ENCODE measurements at regions not wholly inside any gene's neighbourhood (a gene's known extent, or its start where the extent isn't known, plus 50 kb on each side); places are given as distances from the start of the nearest gene placed in this dataset.
"Not testable (repeated sequence)": the region's sequence is repeated elsewhere in the genome, so short reads cannot be mapped to it uniquely, and the experiment has no call there.

DNA sequence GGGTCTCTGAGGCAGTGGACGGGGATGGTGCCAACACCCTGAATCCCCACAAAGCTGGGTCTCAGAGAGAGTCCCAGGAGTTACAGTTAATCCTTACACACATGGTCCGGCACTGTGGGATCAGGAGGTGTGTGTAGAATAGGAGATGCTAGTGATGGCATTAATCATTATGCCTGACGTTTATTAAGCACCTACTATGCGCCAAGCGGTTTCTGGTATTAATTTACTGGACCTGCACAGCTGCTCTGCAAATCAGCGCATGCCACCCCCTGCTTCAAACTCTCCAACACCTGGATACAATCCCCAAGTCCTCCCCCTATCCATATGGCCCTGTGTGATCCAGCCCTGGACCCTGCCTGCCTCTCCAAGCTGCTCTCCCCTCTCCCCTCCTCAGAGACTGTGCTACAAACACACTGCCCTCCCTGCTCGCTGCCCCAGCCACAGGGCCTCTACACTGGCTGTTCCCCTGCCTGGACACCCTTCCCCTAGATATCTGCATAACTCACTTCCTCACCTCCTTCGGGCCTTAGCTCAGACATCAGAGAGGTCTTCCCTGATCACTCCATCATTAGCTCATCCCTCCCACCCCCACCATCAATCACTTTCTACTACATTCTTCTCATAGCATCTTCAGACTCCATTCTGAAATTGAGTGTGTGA, 86.0 kb downstream of the RFLNA start:
- no peak for FAIRE-seq

DNA sequence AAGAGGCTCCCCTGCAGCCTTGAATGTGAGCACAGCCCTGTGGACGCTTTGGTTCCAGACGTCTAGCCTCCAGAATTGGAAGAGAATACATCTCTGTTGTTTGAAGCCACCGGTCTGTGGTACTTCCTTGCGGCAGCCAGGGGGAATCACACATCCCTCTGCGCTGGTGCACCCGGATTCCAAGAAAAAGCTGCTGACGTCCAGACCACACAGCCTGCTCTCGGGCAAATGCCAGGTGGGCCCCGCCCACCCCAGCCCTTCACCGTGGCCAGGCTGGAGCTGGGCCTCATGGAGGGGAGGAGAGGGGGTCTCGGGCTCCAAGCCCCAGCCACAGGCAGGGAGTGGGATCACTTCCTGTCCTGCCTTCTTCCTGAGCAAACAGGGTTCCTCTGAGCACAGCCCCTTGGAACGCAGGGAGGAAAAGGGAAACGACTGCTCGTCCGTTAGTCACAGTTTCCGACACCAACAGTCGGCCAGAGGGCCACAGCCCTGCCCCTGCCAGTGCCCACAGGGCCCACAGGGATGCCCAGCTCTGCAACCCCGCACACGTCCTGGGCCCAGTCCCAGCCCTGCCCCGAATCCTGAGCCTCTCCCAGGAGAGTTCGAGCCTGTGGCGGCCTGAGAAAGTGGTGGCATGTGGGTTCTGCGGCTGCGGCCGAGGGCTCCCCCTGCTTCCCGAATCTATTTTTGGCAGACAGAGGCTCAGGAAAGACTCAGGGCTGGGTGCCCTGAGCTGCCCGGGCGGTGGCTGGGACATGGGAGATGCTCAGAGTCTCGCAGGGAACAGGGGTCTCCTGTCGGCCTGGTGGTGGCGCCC, 85.3 kb downstream of the RFLNA start:
- FAIRE-seq: no peak

DNA sequence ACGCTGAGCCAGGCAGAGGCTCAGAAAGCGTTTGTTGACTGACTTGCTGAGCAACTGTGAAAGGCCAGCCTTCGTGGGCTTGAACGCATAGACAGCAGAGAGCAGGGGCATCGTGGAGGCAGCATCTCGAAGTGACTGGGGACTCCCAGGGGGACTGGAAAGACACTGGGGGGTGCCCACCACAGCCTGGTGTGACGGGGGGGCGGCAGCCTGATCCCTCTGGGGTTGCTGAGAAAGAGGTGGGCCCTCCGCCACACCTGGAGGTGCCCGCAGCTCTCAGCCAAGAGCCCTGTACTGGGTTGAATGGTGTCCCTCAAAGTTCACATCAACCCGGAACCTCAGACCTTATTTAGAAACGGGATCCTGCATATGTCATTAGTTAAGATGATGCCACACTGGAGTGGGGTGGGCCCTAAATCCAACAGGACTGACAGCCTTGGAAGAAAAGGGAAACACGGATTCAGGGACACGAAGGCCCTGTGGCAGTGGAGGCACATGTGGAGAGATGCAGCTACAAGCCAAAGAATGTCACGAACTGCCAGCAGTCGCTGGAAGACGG, 84.6 kb downstream of the RFLNA start:
- no peak for FAIRE-seq

DNA sequence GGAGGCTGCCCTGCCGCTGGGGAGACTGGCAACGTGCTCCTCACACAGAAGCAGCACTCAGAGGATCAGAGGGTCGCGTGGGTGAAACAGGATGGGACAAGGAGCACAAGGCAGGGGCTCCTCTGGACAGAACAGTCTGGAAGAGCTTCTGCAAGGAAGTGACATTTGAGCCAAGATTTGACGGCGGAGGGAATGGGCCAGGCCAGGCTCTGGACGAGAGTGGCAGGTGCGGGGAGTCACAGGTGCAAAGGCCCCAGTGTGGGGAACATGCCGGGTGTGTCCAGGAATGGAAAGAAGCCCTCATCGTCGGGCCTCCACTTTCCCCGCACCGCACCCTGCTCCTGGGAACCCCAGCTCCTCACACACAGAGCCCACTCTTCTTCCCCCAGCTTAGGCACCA, 84.0 kb downstream of the RFLNA start:
- no peak for FAIRE-seq

DNA sequence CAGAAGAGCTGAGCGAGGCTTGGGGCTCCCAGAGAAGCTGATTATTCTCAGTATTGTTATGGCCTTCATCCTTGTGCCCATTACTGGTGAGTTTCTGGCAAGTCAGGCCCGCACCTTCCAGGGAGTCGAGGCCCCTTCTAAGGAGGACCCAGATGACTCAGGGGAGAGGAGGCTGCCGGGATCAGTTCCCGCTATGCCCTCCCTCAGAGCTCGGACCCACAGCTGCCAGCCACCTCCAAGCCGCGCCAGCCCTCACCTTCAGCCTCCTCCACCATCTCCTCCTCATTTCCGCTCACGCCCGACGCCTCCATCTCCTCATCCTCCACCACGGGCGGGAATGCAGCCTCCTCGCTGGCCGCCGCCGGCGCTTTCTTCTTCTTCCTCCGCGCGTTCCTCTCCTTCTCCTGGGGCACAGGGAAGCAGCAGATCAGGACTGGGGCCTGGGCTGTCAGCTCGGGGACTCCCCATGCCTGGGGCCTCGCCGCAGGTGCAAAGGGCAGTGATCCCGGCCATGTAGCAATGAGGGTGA, 83.2 kb downstream of the RFLNA start:
- FAIRE-seq: no peak

GRCh38 chr12:124376435-124376834, 81.5 kb downstream of the RFLNA start:
- no peak for FAIRE-seq

GRCh38 chr12:124375789-124376175, 80.9 kb downstream of the RFLNA start:
- FAIRE-seq: no peak

- no peak for FAIRE-seq
Measured at GRCh38 chr12:124375141-124375788, 80.4 kb downstream of the RFLNA start.

DNA sequence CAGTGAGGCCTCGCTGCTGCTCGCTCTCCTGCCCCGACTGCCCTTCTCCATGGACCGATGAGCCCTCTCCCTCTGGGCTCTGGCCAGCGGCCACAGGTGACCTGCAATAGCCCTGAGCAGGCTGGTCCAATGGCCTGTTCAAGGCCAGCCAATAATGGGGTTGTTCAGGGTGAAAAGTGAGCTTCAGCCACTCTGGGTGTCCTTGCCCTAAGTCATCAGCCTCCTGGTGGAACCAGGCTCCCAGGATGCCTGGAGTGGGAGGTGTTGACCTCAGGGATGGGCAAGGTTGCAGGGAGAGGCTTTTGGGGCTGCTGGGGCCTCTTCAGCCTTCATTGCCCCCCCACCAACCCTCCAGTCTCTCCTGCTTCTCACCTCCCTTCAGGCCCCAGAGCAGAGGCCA, 79.7 kb downstream of the RFLNA start:
- no peak for FAIRE-seq

GRCh38 chr12:124374147-124374546, 79.3 kb downstream of the RFLNA start:
- no peak for FAIRE-seq

- not testable (repeated sequence) for FAIRE-seq
Measured at GRCh38 chr12:124373701-124374100, 78.8 kb downstream of the RFLNA start.

- no peak for FAIRE-seq
Measured at GRCh38 chr12:124372831-124373230, 77.9 kb downstream of the RFLNA start.

DNA sequence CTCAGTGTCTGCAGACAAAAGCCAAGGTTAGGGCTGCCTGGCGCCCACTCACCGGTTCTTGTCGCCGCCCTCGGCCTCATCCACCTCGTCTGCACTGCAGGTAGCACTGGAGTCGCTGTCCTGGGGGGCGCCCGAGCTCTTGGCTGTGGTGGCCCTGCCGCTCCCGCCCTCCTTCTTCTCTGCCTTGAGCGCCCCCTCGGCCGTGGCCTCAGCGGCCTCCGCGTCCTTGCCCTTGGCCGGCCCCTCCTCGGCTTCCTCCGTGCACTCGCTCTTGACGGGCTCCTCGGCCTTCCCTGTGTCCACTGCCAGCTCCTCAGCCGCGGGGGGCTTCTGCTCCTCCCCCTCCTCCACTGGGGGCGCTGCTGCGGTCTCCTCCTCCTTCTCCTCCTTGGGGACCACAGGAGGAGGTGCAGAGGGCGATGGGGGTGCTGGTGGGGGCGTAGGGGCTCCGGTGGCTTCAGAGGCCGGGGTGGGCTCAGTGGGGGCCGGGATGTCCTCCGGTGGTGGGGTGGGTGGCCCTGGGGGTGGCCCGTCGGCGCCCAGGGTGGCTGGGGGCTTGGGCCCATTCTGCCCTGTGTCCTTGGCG, 77.2 kb downstream of the RFLNA start:
- FAIRE-seq: no peak

GRCh38 chr12:124371366-124371765, 76.5 kb downstream of the RFLNA start:
- no peak for FAIRE-seq

DNA sequence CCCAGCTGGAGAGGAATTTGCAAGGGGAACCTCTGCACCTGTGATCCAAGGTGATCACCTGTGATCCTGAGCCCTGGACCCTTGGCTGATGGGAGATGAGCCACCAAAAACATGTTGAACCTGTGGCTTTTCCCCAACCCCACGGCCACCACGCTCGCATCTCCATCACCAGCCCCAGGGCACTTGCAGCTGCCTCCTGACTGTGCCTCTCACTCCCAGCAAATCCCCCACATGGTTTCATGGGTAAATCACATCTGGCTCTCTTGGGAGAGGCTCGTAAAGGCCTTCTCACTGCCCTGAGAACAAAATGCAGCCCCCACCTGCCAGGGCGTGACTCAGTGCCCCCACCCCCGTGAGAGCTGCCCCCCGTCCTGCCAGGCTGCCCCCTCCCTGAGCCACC, 76.0 kb downstream of the RFLNA start:
- no peak for FAIRE-seq

GRCh38 chr12:124370384-124370783, 75.5 kb downstream of the RFLNA start:
- FAIRE-seq: no peak

- FAIRE-seq: no peak
Measured at GRCh38 chr12:124369827-124370378, 75.0 kb downstream of the RFLNA start.

DNA sequence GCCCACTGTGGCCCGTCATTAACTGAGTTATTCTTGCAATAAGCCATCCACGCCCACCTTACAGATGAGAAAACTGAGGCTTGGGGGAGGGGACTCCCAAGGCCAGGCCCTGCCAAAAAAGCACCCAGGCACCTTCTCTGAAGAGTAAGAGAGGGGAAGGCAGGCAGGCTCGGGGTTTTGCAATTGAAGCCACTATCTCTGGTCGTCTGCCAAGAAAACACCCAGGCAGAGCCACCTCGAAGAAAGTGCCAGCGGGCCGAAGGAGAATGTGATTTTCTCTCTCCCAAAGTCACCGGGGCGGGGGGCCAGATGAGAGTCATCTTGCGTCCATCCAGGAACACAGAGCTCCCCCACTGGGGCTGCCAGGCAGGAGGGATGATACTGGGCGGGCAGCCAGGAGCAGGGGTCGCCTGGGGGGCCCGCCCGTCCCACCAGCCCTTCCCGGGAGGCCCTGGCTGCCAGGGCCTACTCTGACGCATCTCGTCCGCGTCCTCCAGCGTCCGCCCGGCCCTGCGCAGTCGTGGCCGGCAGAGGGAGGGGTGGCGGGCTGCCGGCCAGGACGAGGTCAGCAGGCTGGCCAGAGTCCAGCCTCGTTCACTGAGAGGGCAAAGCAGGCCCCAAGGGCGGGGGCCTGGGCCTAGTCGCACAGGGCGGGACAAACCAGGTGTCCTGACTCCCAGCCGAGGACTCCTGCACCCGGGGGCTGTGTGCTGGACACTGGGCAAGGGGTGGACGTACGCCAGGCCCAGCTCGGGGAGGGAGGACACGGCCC, 74.3 kb downstream of the RFLNA start:
- no peak for FAIRE-seq

- FAIRE-seq: no peak
Measured at GRCh38 chr12:124368421-124369032, 73.6 kb downstream of the RFLNA start.

DNA sequence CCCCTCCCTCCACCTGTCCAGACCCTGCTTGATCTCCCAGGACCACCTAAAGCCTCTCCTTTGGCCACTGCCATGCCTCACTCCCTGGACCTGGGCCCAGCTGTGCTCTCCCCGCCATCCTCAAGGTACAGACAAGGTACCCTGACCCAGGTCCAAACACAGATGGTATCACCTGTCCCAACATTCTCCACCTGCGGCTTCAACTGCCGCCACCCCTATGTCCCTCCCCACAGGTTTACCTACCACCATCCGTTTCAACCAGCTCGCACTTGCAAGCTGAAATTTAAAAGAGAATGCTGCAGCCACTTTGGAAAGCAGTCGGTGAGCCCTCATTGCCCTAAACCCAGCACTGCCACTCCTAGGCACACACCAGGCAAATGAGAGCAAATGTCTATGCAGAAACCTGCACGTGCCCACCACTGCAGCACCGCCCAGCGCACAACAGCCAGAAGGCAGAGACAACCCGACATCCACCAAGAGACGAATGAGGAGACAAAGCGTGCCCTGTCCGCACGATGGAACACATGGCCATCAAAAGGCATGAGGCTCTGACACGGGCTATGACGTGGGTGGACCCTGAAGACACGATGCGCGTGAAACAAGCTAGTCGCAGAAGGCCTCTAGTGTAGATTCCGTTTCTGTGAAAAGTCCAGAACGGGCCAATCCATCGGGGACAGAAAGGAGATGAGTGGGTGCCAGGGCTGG, 71.0 kb downstream of the RFLNA start:
- FAIRE-seq: no peak

Data from colon (tissue), 2 donors.